ENCODE measurements at regions not wholly inside any gene's neighbourhood (a gene's known extent, or its start where the extent isn't known, plus 50 kb on each side); places are given as distances from the start of the nearest gene placed in this dataset.
"Not testable (repeated sequence)": the region's sequence is repeated elsewhere in the genome, so short reads cannot be mapped to it uniquely, and the experiment has no call there.

GRCh38 chr1:173392895-173393658 lies 84.1 kb upstream of the PRDX6 start:
- no peak overlapping the region for H3K9ac ChIP-seq (ENCODE audit: low read length)
- no peaks in the 10 kb centered on the region for H3K36me3 ChIP-seq (ENCODE audit: control insufficient read depth, insufficient read depth, low read length)
- peaks cover 2% of the 10 kb centered on the region for H3K4me1 ChIP-seq (ENCODE audit: control insufficient read depth, insufficient read depth, low read length)
- H3K27ac ChIP-seq (ENCODE audit: low read depth, low read length), result no peak overlapping the region
- peak overlapping the region; percentile 11 for H3K4me3 ChIP-seq (ENCODE audit: low read length)
- H3K27me3 ChIP-seq (ENCODE audit: control insufficient read depth, insufficient read depth, low read length), result no peaks in the 10 kb centered on the region

GRCh38 chr1:173393659-173394000 lies 83.5 kb upstream of the PRDX6 start:
- Histone ChIP-seq H3K36me3 (ENCODE audit: control insufficient read depth, insufficient read depth, low read length) (no peaks in the 10 kb centered on the region), H3K4me1 (ENCODE audit: control insufficient read depth, insufficient read depth, low read length) (peaks cover 2% of the 10 kb centered on the region), H3K9ac (ENCODE audit: low read length) (no peak overlapping the region), H3K4me3 (ENCODE audit: low read length) (no peak overlapping the region), H3K27me3 (ENCODE audit: control insufficient read depth, insufficient read depth, low read length) (no peaks in the 10 kb centered on the region), H3K27ac (ENCODE audit: low read depth, low read length) (no peak overlapping the region)

GRCh38 chr1:173394813-173395212 lies 82.3 kb upstream of the PRDX6 start:
- not testable (repeated sequence) for H3K27ac ChIP-seq (ENCODE audit: low read depth, low read length)

GRCh38 chr1:173395762-173396161 lies 81.4 kb upstream of the PRDX6 start:
- Histone ChIP-seq H3K4me3 (ENCODE audit: low read length) (no peak overlapping the region), H3K27ac (ENCODE audit: low read depth, low read length) (no peak overlapping the region), H3K4me1 (ENCODE audit: control insufficient read depth, insufficient read depth, low read length) (peaks cover 2% of the 10 kb centered on the region), H3K9ac (ENCODE audit: low read length) (no peak overlapping the region), H3K36me3 (ENCODE audit: control insufficient read depth, insufficient read depth, low read length) (no peaks in the 10 kb centered on the region), H3K27me3 (ENCODE audit: control insufficient read depth, insufficient read depth, low read length) (no peaks in the 10 kb centered on the region)

More at GRCh38 chr1:173394813-173395212, 82.3 kb upstream of the PRDX6 start:
- H3K4me3 ChIP-seq (ENCODE audit: low read length); H3K27me3 ChIP-seq (ENCODE audit: control insufficient read depth, insufficient read depth, low read length); H3K36me3 ChIP-seq (ENCODE audit: control insufficient read depth, insufficient read depth, low read length); H3K9ac ChIP-seq (ENCODE audit: low read length); H3K4me1 ChIP-seq (ENCODE audit: control insufficient read depth, insufficient read depth, low read length): not testable (repeated sequence)

- Histone ChIP-seq H3K27ac (ENCODE audit: low read depth, low read length) (no peak overlapping the region), H3K9ac (ENCODE audit: low read length) (no peak overlapping the region), H3K27me3 (ENCODE audit: control insufficient read depth, insufficient read depth, low read length) (no peaks in the 10 kb centered on the region), H3K36me3 (ENCODE audit: control insufficient read depth, insufficient read depth, low read length) (no peaks in the 10 kb centered on the region), H3K4me1 (ENCODE audit: control insufficient read depth, insufficient read depth, low read length) (peaks cover 13% of the 10 kb centered on the region), H3K4me3 (ENCODE audit: low read length) (no peak overlapping the region)
These were observed 76.6 kb upstream of the PRDX6 start for GRCh38 chr1:173400387-173400995.

- Histone ChIP-seq H3K4me3 (ENCODE audit: low read length) (no peak overlapping the region), H3K9ac (ENCODE audit: low read length) (no peak overlapping the region), H3K27ac (ENCODE audit: low read depth, low read length) (no peak overlapping the region), H3K36me3 (ENCODE audit: control insufficient read depth, insufficient read depth, low read length) (no peaks in the 10 kb centered on the region), H3K4me1 (ENCODE audit: control insufficient read depth, insufficient read depth, low read length) (peaks cover 13% of the 10 kb centered on the region), H3K27me3 (ENCODE audit: control insufficient read depth, insufficient read depth, low read length) (no peaks in the 10 kb centered on the region)
These were observed 73.1 kb upstream of the PRDX6 start for GRCh38 chr1:173403996-173404395.

- Histone ChIP-seq H3K4me3 (ENCODE audit: low read length) (no peak overlapping the region), H3K36me3 (ENCODE audit: control insufficient read depth, insufficient read depth, low read length) (no peaks in the 10 kb centered on the region), H3K4me1 (ENCODE audit: control insufficient read depth, insufficient read depth, low read length) (peaks cover 13% of the 10 kb centered on the region), H3K9ac (ENCODE audit: low read length) (no peak overlapping the region), H3K27me3 (ENCODE audit: control insufficient read depth, insufficient read depth, low read length) (no peaks in the 10 kb centered on the region), H3K27ac (ENCODE audit: low read depth, low read length) (no peak overlapping the region)
These were observed 71.9 kb upstream of the PRDX6 start for GRCh38 chr1:173405281-173405680.

GRCh38 chr1:173405834-173406233 lies 71.3 kb upstream of the PRDX6 start:
- Histone ChIP-seq H3K9ac (ENCODE audit: low read length) (no peak overlapping the region), H3K36me3 (ENCODE audit: control insufficient read depth, insufficient read depth, low read length) (no peaks in the 10 kb centered on the region), H3K4me3 (ENCODE audit: low read length) (no peak overlapping the region), H3K4me1 (ENCODE audit: control insufficient read depth, insufficient read depth, low read length) (peaks cover 13% of the 10 kb centered on the region), H3K27ac (ENCODE audit: low read depth, low read length) (no peak overlapping the region), H3K27me3 (ENCODE audit: control insufficient read depth, insufficient read depth, low read length) (no peaks in the 10 kb centered on the region)

GRCh38 chr1:173406783-173407230 lies 70.3 kb upstream of the PRDX6 start:
- Histone ChIP-seq H3K9ac (ENCODE audit: low read length) (peak overlapping the region; percentile 4), H3K27ac (ENCODE audit: low read depth, low read length) (no peak overlapping the region), H3K4me1 (ENCODE audit: control insufficient read depth, insufficient read depth, low read length) (peaks cover 7% of the 10 kb centered on the region), H3K27me3 (ENCODE audit: control insufficient read depth, insufficient read depth, low read length) (no peaks in the 10 kb centered on the region), H3K36me3 (ENCODE audit: control insufficient read depth, insufficient read depth, low read length) (no peaks in the 10 kb centered on the region), H3K4me3 (ENCODE audit: low read length) (peak overlapping the region; percentile 55)

- H3K9ac ChIP-seq (ENCODE audit: low read length), result no peak overlapping the region
- no peaks in the 10 kb centered on the region for H3K27me3 ChIP-seq (ENCODE audit: control insufficient read depth, insufficient read depth, low read length)
- no peak overlapping the region for H3K27ac ChIP-seq (ENCODE audit: low read depth, low read length)
- no peaks in the 10 kb centered on the region for H3K36me3 ChIP-seq (ENCODE audit: control insufficient read depth, insufficient read depth, low read length)
- H3K4me3 ChIP-seq (ENCODE audit: low read length), result no peak overlapping the region
- H3K4me1 ChIP-seq (ENCODE audit: control insufficient read depth, insufficient read depth, low read length), result no peaks in the 10 kb centered on the region
These were observed 69.3 kb upstream of the PRDX6 start for GRCh38 chr1:173407846-173408245.

- no peak overlapping the region for H3K9ac ChIP-seq (ENCODE audit: low read length)
- H3K27ac ChIP-seq (ENCODE audit: low read depth, low read length), result no peak overlapping the region
- no peak overlapping the region for H3K4me3 ChIP-seq (ENCODE audit: low read length)
- no peaks in the 10 kb centered on the region for H3K27me3 ChIP-seq (ENCODE audit: control insufficient read depth, insufficient read depth, low read length)
- no peaks in the 10 kb centered on the region for H3K4me1 ChIP-seq (ENCODE audit: control insufficient read depth, insufficient read depth, low read length)
- H3K36me3 ChIP-seq (ENCODE audit: control insufficient read depth, insufficient read depth, low read length), result no peaks in the 10 kb centered on the region
These were observed 68.2 kb upstream of the PRDX6 start for GRCh38 chr1:173408886-173409285.

- Histone ChIP-seq H3K4me1 (ENCODE audit: control insufficient read depth, insufficient read depth, low read length) (no peaks in the 10 kb centered on the region), H3K4me3 (ENCODE audit: low read length) (no peak overlapping the region), H3K9ac (ENCODE audit: low read length) (no peak overlapping the region), H3K36me3 (ENCODE audit: control insufficient read depth, insufficient read depth, low read length) (no peaks in the 10 kb centered on the region), H3K27ac (ENCODE audit: low read depth, low read length) (no peak overlapping the region), H3K27me3 (ENCODE audit: control insufficient read depth, insufficient read depth, low read length) (no peaks in the 10 kb centered on the region)
These were observed 67.5 kb upstream of the PRDX6 start for GRCh38 chr1:173409613-173410012.

All from rectal smooth muscle tissue (tissue), 1 donor.